ENCODE measurements at regions not wholly inside any gene's neighbourhood (a gene's known extent, or its start where the extent isn't known, plus 50 kb on each side); places are given as distances from the start of the nearest gene placed in this dataset.
"Not testable (repeated sequence)": the region's sequence is repeated elsewhere in the genome, so short reads cannot be mapped to it uniquely, and the experiment has no call there.

GRCh38 chr1:83043244-83043643, 955.7 kb downstream of the TTLL7 start:
- Histone ChIP-seq H3K27me3 (no peaks in the 10 kb centered on the region), H3K9me3 (no peaks in the 10 kb centered on the region), H3K4me3 (no peak overlapping the region), H3K4me1 (no peaks in the 10 kb centered on the region), H3K36me3 (no peaks in the 10 kb centered on the region), H3K27ac (no peak overlapping the region)
- in situ Hi-C loops (cut with MboI; ENCODE audit: low sequenced_read_pairs in 4 of 4): no loop called here
- TF ChIP-seq POLR2A (IDR thresholded peaks at IDR 0.05): no peak
- no peak for ATAC-seq
- no peak for DNase-seq
- intact Hi-C loops (cut with DNase I; ENCODE audit: low total_unique reads): no loop called here

GRCh38 chr1:83039091-83039490, 959.8 kb downstream of the TTLL7 start:
- H3K9me3 ChIP-seq; intact Hi-C loops (cut with DNase I; ENCODE audit: low total_unique reads); in situ Hi-C loops (cut with MboI; ENCODE audit: low sequenced_read_pairs in 4 of 4); DNase-seq; H3K4me1 ChIP-seq; H3K27me3 ChIP-seq; H3K36me3 ChIP-seq; H3K27ac ChIP-seq; ATAC-seq; H3K4me3 ChIP-seq: not testable (repeated sequence)

GRCh38 chr1:83034851-83035250, 964.1 kb downstream of the TTLL7 start:
- H3K36me3 ChIP-seq: no peaks in the 10 kb centered on the region
- H3K27ac ChIP-seq: no peak overlapping the region
- TF ChIP-seq POLR2A (IDR thresholded peaks at IDR 0.05): no peak
- TF ChIP-seq, protein P1, sequence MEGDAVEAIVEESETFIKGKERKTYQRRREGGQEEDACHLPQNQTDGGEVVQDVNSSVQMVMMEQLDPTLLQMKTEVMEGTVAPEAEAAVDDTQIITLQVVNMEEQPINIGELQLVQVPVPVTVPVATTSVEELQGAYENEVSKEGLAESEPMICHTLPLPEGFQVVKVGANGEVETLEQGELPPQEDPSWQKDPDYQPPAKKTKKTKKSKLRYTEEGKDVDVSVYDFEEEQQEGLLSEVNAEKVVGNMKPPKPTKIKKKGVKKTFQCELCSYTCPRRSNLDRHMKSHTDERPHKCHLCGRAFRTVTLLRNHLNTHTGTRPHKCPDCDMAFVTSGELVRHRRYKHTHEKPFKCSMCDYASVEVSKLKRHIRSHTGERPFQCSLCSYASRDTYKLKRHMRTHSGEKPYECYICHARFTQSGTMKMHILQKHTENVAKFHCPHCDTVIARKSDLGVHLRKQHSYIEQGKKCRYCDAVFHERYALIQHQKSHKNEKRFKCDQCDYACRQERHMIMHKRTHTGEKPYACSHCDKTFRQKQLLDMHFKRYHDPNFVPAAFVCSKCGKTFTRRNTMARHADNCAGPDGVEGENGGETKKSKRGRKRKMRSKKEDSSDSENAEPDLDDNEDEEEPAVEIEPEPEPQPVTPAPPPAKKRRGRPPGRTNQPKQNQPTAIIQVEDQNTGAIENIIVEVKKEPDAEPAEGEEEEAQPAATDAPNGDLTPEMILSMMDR (IDR thresholded peaks at IDR 0.05 in 4 of 5, conservative IDR thresholded peaks at IDR 0.05 in 1 of 5): no peak
- no peak for ATAC-seq
- H3K27me3 ChIP-seq: no peaks in the 10 kb centered on the region
- in situ Hi-C loops (cut with MboI; ENCODE audit: low sequenced_read_pairs in 4 of 4): no loop called here
- no peaks in the 10 kb centered on the region for H3K4me1 ChIP-seq
- intact Hi-C loops (cut with DNase I; ENCODE audit: low total_unique reads): no loop called here
- H3K4me3 ChIP-seq: no peak overlapping the region
- no peak for DNase-seq
- H3K9me3 ChIP-seq: no peaks in the 10 kb centered on the region

DNA sequence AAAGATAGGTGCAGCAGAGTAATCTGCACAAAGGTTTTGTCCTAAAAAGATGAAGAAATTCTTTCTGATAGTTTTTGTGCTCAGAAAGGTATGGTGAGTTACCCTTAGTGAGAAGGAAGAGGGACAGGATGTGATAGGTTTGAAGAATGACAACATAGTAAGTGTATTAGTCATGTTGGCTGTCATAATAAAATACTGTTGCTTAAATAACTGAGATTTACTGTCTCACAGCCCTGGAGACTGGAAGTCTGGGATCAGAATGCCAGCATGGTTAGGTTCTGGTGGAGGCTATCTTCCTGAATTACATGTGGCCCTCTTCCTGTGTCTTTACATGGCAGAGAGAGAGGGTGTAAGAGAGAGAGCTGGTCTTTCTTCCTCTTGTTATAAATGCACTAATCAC, 965.2 kb downstream of the TTLL7 start:
- H3K27ac ChIP-seq: no peak overlapping the region
- TF ChIP-seq POLR2A (IDR thresholded peaks at IDR 0.05): no peak
- TF ChIP-seq, protein P1 (IDR thresholded peaks at IDR 0.05 in 4 of 5, conservative IDR thresholded peaks at IDR 0.05 in 1 of 5): no peak
- in situ Hi-C loops (cut with MboI; ENCODE audit: low sequenced_read_pairs in 4 of 4) (no loop called here), intact Hi-C loops (cut with DNase I; ENCODE audit: low total_unique reads) (no loop called here)
- H3K4me1 ChIP-seq: no peaks in the 10 kb centered on the region
- ATAC-seq (no peak), DNase-seq (no peak)
- H3K36me3 ChIP-seq: no peaks in the 10 kb centered on the region
- no peaks in the 10 kb centered on the region for H3K9me3 ChIP-seq
- H3K27me3 ChIP-seq: no peaks in the 10 kb centered on the region
- H3K4me3 ChIP-seq: no peak overlapping the region

GRCh38 chr1:83029916-83030315, 969.0 kb downstream of the TTLL7 start:
- no peak overlapping the region for H3K27ac ChIP-seq
- H3K36me3 ChIP-seq: no peaks in the 10 kb centered on the region
- H3K9me3 ChIP-seq: no peaks in the 10 kb centered on the region
- no peak overlapping the region for H3K4me3 ChIP-seq
- intact Hi-C loops (cut with DNase I; ENCODE audit: low total_unique reads) (no loop called here), in situ Hi-C loops (cut with MboI; ENCODE audit: low sequenced_read_pairs in 4 of 4) (no loop called here)
- ATAC-seq (no peak), DNase-seq (no peak)
- no peaks in the 10 kb centered on the region for H3K4me1 ChIP-seq
- TF ChIP-seq POLR2A (IDR thresholded peaks at IDR 0.05): no peak
- TF ChIP-seq, protein P1 (IDR thresholded peaks at IDR 0.05 in 4 of 5, conservative IDR thresholded peaks at IDR 0.05 in 1 of 5): no peak
- no peaks in the 10 kb centered on the region for H3K27me3 ChIP-seq

- Histone ChIP-seq H3K27me3 (no peaks in the 10 kb centered on the region), H3K9me3 (no peaks in the 10 kb centered on the region), H3K4me3 (no peak overlapping the region), H3K4me1 (no peaks in the 10 kb centered on the region), H3K27ac (no peak overlapping the region), H3K36me3 (no peaks in the 10 kb centered on the region)
- ATAC-seq (no peak), DNase-seq (no peak)
- in situ Hi-C loops (cut with MboI; ENCODE audit: low sequenced_read_pairs in 4 of 4) (no loop called here), intact Hi-C loops (cut with DNase I; ENCODE audit: low total_unique reads) (no loop called here)
- no peak for TF ChIP-seq POLR2A (IDR thresholded peaks at IDR 0.05)
- TF ChIP-seq, protein P1 (IDR thresholded peaks at IDR 0.05 in 4 of 5, conservative IDR thresholded peaks at IDR 0.05 in 1 of 5): no peak
Measured at GRCh38 chr1:83029050-83029449, 969.9 kb downstream of the TTLL7 start.

Measured in gastrocnemius medialis (tissue), 4 donors.